Islet precursor cell (in vitro differentiated cells): ENCODE measurements at regions not wholly inside any gene's neighbourhood (a gene's known extent, or its start where the extent isn't known, plus 50 kb on each side); places are given as distances from the start of the nearest gene placed in this dataset.
"Not testable (repeated sequence)": the region's sequence is repeated elsewhere in the genome, so short reads cannot be mapped to it uniquely, and the experiment has no call there.

Experiments used
- DNase-seq: peaks from one replicate; pipeline ENCODE4 v3.0.0-alpha.2; 2018

DNA sequence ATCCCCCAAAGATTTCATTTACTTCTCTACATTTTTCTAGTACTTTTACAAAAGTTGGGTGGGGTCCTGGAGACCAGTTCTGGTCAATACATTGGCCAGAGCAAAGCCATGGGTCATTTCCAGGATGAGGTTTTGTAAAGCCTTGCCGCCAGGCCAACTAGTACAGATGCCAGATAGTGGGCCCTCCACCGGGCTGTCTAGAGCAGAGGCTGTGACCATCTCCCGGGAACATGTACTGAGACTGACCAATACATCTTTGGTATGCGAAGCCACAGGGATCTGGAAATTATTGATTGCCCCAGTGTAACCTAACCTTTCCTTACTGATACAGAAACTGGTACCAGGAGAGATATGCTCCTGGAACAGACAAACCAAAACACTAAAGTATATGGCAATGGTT lies 599.2 kb downstream of the ADCYAP1 start:
- no peak for DNase-seq

DNA sequence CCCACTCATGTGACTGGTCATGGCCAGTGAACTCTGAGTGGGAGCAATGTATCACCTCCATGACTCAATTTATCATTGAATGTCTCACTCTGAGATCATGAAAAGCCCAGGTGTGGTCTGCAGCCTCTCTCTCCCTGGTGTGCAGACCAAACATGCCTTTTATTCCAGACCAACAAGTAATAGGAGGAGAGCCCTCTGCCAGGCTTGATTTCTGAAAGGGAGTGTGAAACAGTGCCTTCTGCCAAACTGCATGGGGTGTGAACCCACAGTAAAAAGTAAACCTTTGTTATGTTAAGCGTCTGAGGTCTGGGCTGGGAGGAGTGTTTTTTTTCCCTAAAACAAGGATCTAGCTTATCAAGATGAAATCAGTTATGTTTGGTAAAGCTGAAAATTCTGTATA lies 601.2 kb downstream of the ADCYAP1 start:
- no peak for DNase-seq

DNA sequence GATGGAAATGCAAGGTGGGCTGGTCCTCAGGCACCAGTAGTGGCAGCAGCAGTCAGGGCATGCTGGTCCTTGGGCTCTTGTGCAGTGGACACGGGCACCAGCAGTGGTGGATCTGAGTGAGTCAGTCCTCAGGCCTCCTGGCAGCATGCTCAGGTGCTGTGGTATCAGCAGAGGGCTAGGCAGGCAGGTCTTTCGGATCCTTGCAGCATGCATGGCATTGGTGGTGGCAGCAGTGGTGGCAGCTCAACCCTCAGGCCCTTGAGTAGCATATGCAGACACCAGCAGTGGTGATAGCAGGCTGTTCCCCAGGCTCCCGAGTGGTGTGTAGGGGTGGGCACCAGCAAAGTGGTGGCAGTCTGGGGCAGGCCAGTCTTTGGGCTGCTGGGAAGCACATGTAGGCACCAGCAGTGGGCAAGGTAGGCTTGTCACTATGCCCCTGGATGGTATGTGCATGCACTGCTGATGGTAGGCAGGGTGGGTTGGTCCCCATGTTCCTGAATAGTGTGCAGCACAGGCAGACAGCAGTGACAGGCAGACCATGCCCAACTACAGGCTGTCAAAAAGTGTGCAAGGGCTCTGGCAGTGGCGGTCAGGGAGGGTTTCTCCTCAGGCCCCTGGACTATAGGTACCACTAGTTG lies 606.0 kb downstream of the ADCYAP1 start:
- no peak for DNase-seq

DNA sequence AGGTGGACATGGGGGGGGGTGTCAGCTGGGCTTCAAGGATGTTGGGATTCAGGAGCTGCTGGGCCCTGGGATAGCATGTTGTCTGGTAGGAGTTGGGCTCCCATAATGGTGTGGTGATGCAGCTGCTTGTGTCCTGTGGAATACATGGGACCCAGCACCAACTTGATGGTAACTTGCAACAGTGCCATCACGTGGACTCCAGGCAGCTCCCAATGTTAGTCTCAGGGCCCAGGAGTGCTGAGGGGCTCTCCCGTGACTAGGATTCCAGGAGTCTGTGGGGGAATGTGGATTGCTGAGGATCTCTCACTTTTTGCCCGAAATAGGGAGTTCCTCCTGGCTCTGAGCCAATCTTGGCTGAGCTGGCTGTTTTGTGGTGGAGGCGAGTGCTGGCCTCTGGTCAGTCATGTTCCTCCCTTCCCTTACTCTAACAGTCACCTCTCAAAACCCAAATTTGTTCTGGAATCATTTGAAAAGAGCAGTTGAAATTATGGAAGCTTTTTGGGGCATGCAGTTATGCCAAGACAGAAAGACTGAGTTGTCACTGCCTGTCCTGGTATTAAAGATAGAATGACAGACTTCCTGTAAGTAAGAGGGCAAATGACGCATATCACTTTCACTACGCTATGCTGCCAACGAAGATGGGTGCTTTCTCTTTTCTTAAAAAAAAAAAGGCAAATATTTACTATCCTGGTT lies 607.1 kb downstream of the ADCYAP1 start:
- DNase-seq = no peak

DNA sequence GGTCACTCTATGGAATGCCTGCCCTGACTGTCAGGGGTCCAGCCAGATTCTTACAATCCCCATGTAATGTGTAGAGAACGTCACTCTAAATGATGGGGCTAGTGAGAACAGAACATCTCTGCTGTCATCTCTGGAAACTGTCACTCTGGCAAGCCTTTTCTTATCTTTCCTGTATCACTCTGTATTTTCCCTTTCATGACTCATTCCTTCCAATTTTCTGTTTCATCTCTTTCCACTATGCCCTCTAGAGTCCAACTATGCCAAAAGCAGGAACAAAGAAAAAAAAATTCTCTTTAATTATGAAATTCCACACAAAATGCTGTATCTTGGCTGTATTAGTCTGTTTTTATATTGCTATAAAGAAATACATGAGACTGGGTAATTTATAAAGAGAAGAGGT lies 608.8 kb downstream of the ADCYAP1 start:
- no peak for DNase-seq

DNA sequence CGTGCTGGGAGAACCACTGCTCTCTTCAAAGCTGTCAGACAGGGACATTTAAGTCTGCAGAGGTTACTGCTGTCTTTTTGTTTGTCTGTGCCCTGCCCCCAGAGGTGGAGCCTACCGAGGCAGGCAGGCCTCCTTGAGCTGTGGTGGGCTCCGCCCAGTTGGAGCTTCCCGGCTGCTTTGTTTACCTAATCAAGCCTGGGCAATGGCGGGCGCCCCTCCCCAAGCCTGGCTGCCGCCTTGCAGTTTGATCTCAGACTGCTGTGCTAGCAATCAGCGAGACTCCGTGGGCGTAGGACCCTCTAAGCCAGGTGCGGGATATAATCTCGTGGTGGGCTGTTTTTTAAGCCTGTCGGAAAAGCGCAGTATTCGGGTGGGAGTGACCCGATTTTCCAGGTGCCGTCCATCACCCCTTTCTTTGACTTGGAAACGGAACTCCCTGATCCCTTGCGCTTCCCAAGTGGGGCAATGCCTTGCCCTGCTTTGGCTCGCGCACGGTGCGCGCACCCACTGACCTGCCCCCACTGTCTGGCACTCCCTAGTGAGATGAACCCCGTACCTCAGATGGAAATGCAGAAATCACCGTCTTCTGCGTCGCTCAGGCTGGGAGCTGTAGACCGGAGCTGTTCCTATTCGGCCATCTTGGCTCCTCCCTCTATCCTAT lies 617.0 kb downstream of the ADCYAP1 start:
- DNase-seq = not testable (repeated sequence)

DNA sequence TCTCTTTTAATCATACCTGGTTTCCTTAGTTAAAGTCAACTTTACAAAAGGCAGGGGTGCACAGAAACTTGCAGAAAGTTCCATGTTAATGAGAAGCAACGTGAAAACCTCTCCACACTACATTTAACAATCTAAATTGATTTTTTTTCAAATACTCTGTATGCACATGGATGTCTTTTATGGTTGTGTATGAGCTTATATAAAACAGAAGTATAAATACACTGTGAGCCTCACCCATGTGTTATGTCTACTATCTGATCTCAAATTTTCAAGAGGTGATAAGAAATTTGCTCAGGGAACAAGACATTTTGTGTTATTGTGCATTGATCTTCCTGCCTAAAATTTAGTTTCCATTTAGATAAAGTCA lies 617.6 kb downstream of the ADCYAP1 start:
- no peak for DNase-seq

DNA sequence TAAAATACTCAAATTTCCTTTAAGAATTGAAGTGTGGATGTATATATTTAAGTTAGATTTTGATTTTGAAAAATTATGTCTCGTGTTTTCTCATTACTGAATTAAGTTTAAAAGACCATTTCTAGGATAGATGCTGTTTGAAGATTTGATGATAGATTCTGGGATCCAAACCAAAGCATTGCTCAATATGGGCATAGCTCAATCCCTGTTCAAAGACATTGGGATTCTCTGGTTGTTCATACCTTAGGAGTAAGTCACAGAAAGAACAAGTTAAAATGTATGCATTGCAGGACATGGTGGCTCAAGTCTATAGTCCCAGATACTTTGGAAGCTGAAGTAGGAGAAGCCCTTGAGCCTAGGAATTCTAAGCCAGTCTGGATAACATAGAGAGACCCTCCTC lies 622.3 kb downstream of the ADCYAP1 start:
- DNase-seq = no peak

DNA sequence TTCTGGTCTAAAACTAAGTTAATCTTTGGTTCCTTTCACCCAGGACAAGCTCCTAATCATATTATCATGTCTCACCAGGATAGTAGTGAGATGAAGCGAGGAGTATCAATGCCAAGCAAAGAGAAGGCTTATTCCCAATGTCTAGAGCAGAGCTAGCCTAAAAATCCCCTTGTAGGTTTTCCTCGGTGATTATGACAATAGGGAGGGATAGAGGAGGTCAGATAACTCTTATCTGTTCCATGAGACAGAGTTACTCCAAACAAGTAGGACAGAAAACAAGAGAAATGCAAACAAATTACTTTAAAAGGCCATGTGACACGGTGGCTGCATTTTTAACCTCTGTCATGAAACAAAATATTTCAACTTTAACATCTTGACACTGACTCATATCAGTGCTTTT lies 623.1 kb downstream of the ADCYAP1 start:
- DNase-seq = no peak

DNA sequence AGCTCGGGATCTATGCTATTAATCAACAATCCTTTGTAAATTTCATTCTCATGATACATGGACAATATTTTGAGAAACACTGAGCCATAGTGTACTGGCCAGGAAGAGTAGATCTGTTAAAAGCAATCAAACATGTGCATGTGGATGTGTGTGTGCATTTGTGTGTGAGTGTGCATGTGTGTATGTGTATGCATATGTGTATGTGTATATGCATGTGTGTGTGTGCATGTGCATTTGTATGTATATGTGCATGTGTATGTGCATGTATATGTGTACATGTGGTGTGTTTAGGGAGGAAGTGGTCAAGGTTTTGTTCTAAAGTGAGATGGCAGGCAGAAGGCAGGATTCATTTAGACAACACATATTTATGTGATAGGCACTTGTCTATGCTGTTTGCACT lies 623.8 kb downstream of the ADCYAP1 start:
- no peak for DNase-seq

DNA sequence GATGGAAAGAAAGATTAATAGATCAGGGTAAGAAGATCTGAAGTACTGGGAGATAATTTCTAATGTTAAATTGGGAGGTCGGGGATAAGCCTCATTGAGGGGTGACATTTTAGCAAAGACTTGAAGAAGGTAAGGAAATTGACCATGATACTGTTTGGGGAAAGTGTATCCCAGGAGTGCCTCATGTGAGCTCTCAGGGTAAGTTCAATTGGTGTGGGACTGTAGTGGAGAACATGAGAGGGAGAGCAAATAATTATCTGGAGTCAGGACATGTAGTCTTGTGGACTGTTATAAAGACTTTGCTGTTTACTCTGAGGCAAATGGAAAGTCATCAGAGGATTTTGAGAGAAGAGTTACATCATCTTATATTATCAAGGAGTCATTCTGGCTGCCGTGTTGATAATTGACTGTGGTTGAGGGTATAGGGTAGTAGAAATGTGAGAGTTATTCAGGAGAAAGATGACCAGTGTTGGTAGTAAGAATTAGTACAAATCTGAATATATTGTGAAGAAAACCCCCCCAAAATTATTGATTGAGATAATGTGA lies 624.4 kb downstream of the ADCYAP1 start:
- DNase-seq = no peak

DNA sequence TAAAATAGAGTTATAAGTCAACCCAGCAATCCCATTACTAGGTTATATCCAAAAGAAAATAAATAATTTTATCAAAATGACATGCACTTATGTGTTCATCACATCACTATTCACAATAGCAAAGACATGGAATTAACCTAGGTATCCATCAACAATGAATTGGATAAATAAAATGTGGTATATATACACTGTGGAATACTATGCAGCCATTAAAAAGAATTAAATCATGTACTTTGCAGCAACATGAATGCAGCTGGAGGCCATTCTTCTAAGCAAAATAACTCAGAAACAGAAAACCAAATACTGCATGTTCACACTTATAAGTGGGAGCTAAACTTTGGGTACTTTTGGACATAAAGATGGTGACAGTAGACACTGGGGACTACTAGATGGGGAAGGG lies 626.0 kb downstream of the ADCYAP1 start:
- no peak for DNase-seq

DNA sequence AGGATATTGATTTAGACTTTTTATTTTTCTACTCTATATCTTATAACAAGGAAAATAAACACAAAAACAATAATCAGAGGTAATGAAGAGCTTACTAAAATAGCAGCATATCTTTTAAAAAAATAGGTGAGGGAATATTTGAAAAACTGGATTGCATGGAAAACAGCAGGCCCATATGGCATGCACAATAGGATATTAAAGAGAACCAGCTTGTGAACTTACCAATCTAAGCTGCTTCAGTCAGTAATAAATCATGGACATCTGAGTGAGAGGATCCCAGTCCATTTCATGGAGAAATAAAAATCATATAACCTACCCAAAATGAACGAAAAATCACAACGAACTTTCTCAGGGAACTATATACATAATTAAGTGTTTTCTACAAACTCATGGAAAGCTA lies 634.6 kb downstream of the ADCYAP1 start:
- DNase-seq = no peak

DNA sequence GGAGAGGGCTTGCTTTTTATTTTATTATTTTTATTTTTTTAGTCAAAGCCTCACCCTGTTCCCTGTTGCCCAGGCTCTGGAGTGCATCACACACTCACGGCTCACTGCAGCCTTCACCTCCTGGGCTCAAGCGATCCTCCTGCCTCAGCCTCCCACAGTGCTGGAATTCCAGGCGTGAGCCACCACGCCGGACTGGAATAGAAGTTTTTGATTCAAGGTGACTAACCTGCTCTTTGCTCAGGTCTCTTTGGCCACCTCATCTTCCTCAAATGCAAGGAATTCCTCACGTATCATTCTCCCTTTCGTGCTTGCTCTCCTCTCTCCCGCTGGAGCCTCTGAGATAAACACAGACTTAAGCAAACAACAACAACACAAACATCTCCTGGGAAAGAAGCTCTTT lies 636.8 kb downstream of the ADCYAP1 start:
- DNase-seq = no peak

DNA sequence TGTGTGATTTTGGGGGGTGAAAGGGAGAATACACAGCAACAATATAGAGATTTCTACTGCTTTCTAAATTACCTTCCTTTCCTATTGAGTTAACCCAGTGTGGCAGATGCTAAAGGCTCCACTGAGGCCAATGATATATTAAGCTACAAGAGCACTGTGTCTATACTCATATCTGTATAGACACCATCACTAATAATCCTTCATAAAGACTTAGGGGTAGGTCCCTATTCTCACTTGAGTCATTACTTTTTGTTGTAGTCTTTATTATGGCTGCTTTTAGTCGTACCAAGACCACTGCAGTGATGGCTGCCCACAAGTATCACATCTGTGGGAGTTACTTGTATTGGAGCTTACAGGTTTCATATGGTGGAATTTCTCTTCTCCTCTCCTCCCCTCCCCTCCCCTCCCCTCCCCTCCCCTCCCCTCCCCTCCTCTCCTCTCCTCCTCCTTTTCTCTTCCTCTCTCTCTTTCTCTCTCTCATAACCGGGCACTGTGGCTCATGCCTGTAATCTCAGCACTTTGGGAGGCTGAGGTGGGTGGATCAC lies 637.6 kb downstream of the ADCYAP1 start:
- DNase-seq = no peak

DNA sequence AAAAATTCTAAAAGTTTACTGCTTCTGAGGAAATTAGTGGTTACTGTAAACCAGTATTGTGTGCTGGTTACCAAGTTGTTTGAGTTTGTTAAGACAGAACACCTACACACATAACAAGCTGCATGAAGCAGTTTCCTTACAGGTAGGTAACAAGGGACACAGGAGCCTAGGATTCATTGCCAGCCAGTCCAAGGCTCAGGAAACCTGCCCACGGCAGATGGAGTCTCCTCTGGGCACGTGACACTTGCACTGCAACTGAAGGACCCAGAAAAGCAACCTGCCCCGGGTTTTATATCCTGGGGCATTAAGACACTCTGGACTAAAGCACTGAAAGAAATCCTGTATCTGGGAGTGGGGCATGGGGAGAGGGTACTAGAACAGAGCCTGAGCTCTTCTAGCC lies 639.3 kb downstream of the ADCYAP1 start:
- no peak for DNase-seq

DNA sequence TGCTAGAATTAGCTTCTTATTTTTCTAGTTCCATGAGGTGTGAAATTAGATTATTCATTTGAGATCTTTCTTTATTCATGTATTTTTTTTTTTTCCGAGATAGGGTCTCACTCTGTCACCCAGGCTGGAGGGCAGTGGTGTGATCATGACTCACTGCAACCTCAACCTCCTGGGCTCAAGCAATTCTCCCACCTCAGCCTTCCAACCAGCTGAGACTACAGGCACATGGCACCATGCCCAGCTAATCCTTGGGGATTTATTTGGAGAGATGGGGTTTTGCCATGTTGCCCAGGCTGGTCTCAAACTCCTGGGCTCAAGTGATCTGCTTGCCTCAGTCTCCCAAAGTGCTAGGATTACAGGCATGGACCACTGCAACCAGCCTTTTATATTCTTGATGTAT lies 653.0 kb downstream of the ADCYAP1 start:
- DNase-seq = not testable (repeated sequence)

DNA sequence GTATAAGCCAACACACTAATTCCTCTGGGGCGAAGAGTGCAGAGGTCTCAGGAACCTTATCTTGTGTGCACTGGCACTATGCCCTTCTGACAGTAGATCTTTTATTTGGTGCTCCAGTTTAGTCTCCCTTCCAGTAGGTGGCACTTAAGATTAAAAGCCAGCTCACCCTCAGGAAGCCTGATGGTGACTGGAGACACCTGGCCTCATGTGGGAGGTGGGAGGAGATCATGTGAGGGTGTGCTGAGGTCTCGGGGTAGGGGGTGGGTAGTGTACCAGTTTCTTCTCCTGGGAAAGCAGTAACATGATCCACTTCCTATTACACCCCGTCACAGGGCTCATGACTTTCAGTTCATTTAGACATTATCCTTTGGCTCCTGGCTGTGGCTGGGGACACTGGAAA lies 654.9 kb downstream of the ADCYAP1 start:
- DNase-seq = no peak

DNA sequence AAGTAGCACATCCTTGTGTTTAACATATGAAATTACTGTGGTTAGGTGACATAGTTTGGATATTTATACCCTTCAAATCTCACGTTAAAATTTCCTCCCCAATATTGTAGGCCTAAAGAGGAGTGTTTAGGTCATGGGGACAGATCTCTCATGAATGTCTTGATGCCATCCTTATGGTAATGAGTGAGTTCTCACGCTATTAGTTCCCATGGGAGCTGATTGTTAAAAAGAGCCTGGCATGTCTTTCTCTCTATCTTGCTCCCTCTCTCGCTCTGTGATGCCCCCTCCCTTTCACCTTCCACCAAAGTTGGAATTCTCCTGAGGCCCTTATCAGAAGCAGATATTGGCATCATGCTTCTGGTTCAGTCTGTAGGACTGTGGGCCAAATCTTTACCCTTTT lies 660.1 kb downstream of the ADCYAP1 start:
- DNase-seq = no peak

DNA sequence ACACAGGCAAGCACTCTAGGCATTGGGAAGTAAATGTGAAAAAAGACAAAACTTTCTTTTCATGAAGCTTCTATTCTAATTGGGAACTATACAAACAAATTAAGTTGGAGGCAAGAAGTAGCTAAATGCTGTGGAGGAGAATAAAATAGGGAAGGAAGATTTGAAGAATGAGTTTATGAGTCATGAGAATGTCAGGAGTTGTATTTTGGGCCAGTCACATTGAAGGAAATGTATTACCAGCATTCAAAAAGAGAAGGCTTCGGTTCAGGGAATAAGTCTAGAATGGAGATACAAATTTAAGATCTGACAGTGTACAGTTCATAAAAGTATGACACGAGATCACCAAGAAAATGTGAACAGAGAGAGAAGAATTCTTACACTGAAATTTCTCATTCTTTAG lies 666.5 kb downstream of the ADCYAP1 start:
- DNase-seq = no peak

DNA sequence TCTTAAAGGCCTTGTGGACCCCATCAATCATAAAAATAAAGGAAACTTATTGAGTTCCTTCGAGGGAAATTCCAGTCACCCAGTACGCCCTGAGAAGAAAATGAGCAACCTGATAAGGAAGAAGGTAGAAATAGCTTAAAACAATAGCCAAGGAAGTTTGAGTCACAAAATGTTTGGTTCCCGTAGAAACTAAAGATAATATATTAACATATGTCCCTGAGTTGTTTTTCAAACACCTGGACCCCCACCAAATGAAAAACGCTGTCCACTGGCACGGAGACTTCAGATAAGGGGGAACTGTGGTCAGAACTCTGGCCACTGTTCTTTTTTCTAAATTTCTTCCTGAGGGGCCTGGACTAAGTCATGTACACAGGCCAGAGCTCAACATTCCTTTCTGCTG lies 669.1 kb downstream of the ADCYAP1 start:
- DNase-seq = no peak

DNA sequence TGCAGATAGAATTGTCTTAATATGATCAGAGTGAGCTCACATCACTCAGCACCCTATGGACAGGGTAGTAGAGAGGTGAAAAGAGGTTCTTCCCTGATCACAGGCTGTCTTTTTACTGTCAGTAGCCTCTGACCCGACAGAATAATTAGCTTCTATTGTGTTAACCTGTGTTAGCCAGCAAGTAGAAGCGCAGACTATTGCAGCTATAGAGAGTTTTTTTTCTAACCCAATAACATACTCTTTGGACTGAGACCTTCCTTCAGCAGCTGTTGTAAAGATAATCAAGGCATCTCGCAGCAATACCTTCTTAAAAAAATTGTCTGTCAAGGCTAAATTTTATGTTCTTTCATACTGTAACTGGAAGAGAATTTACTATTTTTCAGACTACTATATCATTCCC lies 670.4 kb downstream of the ADCYAP1 start:
- no peak for DNase-seq

DNA sequence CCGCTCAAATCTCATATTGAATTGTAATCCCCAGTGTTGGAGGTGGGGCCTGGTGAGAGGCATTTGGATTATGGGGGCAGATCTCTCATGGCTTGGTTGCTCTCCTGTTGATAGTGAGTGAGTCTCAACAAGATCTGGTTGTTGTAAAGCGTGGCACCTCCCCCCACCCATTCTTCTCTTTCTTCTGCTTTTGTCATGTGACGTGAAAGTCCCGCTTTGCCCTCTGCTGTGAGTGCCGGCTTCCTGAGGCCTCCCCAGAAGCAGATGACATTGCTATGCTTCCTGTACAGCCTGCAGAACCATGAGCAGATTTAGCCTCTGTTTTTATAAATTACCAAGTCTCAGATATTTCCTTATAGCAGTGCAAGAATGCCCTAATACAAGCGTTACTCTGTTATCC lies 673.8 kb downstream of the ADCYAP1 start:
- DNase-seq = no peak

DNA sequence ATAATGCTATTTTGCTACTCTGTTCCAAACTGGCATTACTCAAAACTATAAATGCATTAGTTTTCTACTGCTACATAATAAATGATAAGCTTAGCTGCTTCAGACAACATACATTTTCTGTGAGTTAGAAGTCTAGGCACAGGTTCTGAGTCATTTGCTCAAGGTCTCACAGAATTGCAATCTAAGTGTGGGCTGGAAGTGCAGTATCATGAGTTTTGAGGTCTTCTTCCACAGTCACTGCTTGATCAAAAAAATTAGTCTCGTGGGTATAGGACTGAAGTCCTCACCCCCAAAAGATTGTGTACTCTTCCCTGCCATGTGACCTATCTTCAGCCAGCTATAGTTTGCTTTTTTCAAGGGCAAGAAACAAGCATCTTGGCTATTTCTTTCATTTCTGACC lies 676.9 kb downstream of the ADCYAP1 start:
- no peak for DNase-seq
